Gastroesophageal sphincter (tissue), 3 donors: ENCODE measurements at regions not wholly inside any gene's neighbourhood (a gene's known extent, or its start where the extent isn't known, plus 50 kb on each side); places are given as distances from the start of the nearest gene placed in this dataset.

ENCODE experiments used
- CTCF ChIP-seq, 4 experiments: fragments of 200-600 bp in 2 of 4; fragments of 450-650 bp in 2 of 4; sonication (generic) in 1 of 4; IDR thresholded peaks; one replicate each; pipeline ENCODE4 v1.5.1; 2017 to 2019; ENCODE audit warnings: antibody characterized with exemption in 4 of 4, mild to moderate bottlenecking in 2 of 4, moderate library complexity in 2 of 4
- POLR2A ChIP-seq, 2 donors: fragments of 450-650 bp; IDR thresholded peaks; one replicate each; pipeline ENCODE4 v1.6.1; 2017; ENCODE audit warnings: antibody characterized with exemption in 2 of 2, mild to moderate bottlenecking in 2 of 2, moderate library complexity in 1 of 2

GRCh38 chr3:5275529-5275928, 88.0 kb downstream of the EDEM1 start:
- no peak for TF ChIP-seq CTCF (IDR thresholded peaks at IDR 0.05)
- no peak for TF ChIP-seq POLR2A (IDR thresholded peaks at IDR 0.05)
